ENCODE measurements at regions not wholly inside any gene's neighbourhood (a gene's known extent, or its start where the extent isn't known, plus 50 kb on each side); places are given as distances from the start of the nearest gene placed in this dataset.

GRCh38 chr16:63346000-63346399, 1309.8 kb upstream of the CDH8 start:
- TF ChIP-seq CTCF (IDR thresholded peaks at IDR 0.05) = no peak
- no peak for TF ChIP-seq POLR2AphosphoS5 (IDR thresholded peaks at IDR 0.05; ENCODE audit: insufficient read depth in 1 of 2, low read depth in 1 of 2)
- TF ChIP-seq POLR2A (IDR thresholded peaks at IDR 0.05) = no peak

All from vagina (tissue), 2 donors.